Forelimb muscle (tissue), 1 donor: ENCODE measurements at regions not wholly inside any gene's neighbourhood (a gene's known extent, or its start where the extent isn't known, plus 50 kb on each side); places are given as distances from the start of the nearest gene placed in this dataset.
"Not testable (repeated sequence)": the region's sequence is repeated elsewhere in the genome, so short reads cannot be mapped to it uniquely, and the experiment has no call there.

Experiments
- DNase-seq: peaks from one replicate; pipeline ENCODE4 v3.0.0-alpha.2; 2013; ENCODE audit warnings: low read depth

- DNase-seq = not testable (repeated sequence)
Observed at GRCh38 chr7:55705728-55706450, 133.6 kb upstream of the VOPP1 start.

- not testable (repeated sequence) for DNase-seq
Observed at GRCh38 chr7:55702831-55703230, 130.5 kb upstream of the VOPP1 start.

GRCh38 chr7:55699450-55699842 lies 127.1 kb upstream of the VOPP1 start:
- DNase-seq = not testable (repeated sequence)

GRCh38 chr7:55698607-55699449 lies 126.5 kb upstream of the VOPP1 start:
- DNase-seq = not testable (repeated sequence)

- peak; percentile 24 for DNase-seq
Observed at GRCh38 chr7:55695893-55696701, 123.8 kb upstream of the VOPP1 start.

GRCh38 chr7:55694484-55694883 lies 122.2 kb upstream of the VOPP1 start:
- not testable (repeated sequence) for DNase-seq

GRCh38 chr7:55688684-55689681 lies 116.7 kb upstream of the VOPP1 start:
- DNase-seq = peak; percentile 28

- not testable (repeated sequence) for DNase-seq
Observed at GRCh38 chr7:55688261-55688660, 116.0 kb upstream of the VOPP1 start.

GRCh38 chr7:55687252-55687651 lies 115.0 kb upstream of the VOPP1 start:
- DNase-seq = not testable (repeated sequence)

- DNase-seq = not testable (repeated sequence)
Observed at GRCh38 chr7:55686771-55687170, 114.5 kb upstream of the VOPP1 start.

GRCh38 chr7:55683501-55683900 lies 111.2 kb upstream of the VOPP1 start:
- DNase-seq = not testable (repeated sequence)

- not testable (repeated sequence) for DNase-seq
Observed at GRCh38 chr7:55675589-55675988, 103.3 kb upstream of the VOPP1 start.

GRCh38 chr7:55673525-55673924 lies 101.2 kb upstream of the VOPP1 start:
- DNase-seq = not testable (repeated sequence)

GRCh38 chr7:55672084-55672483 lies 99.8 kb upstream of the VOPP1 start:
- DNase-seq = not testable (repeated sequence)

GRCh38 chr7:55657654-55658053 lies 85.4 kb upstream of the VOPP1 start:
- DNase-seq = no peak

GRCh38 chr7:55651057-55651456 lies 78.8 kb upstream of the VOPP1 start:
- no peak for DNase-seq

GRCh38 chr7:55649238-55649637 lies 76.9 kb upstream of the VOPP1 start:
- DNase-seq = no peak

- no peak for DNase-seq
Observed at GRCh38 chr7:55644567-55644966, 72.3 kb upstream of the VOPP1 start.

GRCh38 chr7:55642266-55642665 lies 70.0 kb upstream of the VOPP1 start:
- DNase-seq = no peak

GRCh38 chr7:55641811-55642210 lies 69.5 kb upstream of the VOPP1 start:
- DNase-seq = no peak

- peak; percentile 52 for DNase-seq
Observed at GRCh38 chr7:55641273-55641691, 69.0 kb upstream of the VOPP1 start.
